HG03139 (cell line): ENCODE measurements at regions not wholly inside any gene's neighbourhood (a gene's known extent, or its start where the extent isn't known, plus 50 kb on each side); places are given as distances from the start of the nearest gene placed in this dataset.
"Not testable (repeated sequence)": the region's sequence is repeated elsewhere in the genome, so short reads cannot be mapped to it uniquely, and the experiment has no call there.

Source experiments
- ATAC-seq: cut with Tn5 transposase; IDR thresholded peaks from one replicate; pipeline ENCODE4 v1.9.1; 2021; ENCODE audit not compliant: unreplicated experiment

- ATAC-seq = not testable (repeated sequence)
Measured at GRCh38 chr11:116028506-116028905, 524.3 kb upstream of the CADM1 start.

DNA sequence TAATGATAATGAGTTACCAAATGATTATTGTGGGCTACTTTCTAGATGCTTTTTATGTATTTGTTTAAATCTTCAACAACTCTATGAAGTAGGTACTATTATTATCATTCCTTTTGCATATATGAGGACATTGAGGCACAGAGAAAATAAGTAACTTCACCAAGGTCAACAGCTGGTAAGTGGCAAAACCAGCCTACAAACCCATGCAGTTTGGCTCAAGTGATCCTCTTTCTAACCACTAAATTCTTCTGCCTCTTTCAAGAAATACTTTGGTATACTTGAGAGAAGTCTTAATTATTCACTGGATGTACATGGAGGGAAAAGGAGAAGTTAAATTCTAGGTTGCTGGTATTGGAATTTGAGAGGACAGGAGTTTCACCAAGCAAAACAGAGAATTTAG is 495.2 kb upstream of the CADM1 start:
- ATAC-seq = no peak

- ATAC-seq = no peak
Measured at GRCh38 chr11:115996808-115997188, 492.6 kb upstream of the CADM1 start.

DNA sequence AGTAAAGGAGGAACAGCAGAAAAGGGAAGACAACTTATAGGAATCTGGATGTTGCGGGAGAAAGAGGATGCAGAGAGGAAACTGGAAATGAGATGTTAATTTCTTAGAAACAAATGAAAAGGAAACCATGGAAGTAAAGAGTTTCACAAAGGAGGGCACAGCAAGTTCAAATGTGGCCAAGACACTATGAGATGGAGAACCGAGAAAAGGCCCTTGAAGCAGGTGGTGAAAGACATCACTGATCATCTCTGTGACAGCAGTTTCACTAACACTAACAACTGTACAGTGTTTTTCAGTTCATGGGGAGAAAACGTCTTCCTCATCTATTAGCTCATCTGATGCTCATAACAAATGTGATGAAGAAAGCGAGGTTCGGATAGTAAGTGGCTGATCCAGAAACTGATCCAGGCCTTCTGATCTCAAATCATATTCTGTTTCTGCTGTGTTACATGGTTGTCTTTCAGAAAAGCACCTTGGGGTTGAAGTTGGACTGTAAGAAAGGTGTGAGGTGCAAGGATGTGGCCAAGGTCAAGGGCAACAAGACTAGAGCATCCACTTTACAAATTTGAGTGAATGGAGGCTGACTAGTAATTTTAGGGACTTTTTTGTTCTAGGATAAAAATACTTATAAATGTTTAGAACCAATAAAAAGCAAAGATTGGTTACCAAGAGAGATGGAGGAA is 492.1 kb upstream of the CADM1 start:
- ATAC-seq = peak; percentile 98

GRCh38 chr11:115993590-115993989 is 489.4 kb upstream of the CADM1 start:
- no peak for ATAC-seq

- ATAC-seq = no peak
Measured at GRCh38 chr11:115990004-115990447, 485.8 kb upstream of the CADM1 start.

GRCh38 chr11:115985896-115986295 is 481.7 kb upstream of the CADM1 start:
- no peak for ATAC-seq

DNA sequence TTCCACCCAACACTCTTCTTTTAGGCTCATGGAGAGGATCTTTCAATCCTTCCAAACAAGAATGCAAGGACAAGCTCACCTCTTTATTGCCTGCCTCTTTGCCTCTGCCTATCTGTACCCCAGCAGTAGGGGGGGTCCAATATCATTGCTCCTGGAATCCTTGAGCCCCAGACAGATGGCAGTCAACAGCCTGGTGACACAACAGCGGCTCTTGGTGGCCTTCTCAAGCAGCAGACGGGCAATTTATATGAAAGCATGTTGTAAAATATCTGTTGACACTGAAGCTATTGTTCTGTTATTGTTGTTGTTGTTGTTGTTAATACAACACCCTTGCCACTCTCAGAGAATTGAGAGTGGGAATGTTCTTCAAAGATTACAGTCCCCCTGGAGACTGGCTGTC is 480.0 kb upstream of the CADM1 start:
- no peak for ATAC-seq

DNA sequence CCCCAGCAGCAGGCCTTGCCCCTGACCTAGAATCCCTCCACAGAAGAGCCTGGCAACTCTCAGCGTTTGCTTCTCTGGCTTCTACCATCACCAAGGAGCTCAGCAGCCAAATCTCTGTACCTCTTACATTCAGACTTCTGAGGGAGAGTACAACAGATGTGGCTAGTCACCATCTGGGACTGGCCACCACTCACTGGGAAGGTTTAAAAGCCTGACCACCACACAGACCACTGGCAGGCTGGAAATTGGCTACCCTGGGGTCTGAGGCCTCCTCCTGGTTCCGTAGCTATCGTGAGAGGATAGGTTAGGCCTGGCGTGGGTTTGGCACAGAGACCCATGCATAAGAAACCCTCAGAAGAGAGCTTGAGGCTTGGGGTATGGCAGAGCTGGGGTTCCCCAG is 478.5 kb upstream of the CADM1 start:
- ATAC-seq = no peak

- ATAC-seq = no peak
Measured at GRCh38 chr11:115981814-115982471, 477.7 kb upstream of the CADM1 start.

GRCh38 chr11:115981104-115981481 is 476.9 kb upstream of the CADM1 start:
- ATAC-seq = no peak

DNA sequence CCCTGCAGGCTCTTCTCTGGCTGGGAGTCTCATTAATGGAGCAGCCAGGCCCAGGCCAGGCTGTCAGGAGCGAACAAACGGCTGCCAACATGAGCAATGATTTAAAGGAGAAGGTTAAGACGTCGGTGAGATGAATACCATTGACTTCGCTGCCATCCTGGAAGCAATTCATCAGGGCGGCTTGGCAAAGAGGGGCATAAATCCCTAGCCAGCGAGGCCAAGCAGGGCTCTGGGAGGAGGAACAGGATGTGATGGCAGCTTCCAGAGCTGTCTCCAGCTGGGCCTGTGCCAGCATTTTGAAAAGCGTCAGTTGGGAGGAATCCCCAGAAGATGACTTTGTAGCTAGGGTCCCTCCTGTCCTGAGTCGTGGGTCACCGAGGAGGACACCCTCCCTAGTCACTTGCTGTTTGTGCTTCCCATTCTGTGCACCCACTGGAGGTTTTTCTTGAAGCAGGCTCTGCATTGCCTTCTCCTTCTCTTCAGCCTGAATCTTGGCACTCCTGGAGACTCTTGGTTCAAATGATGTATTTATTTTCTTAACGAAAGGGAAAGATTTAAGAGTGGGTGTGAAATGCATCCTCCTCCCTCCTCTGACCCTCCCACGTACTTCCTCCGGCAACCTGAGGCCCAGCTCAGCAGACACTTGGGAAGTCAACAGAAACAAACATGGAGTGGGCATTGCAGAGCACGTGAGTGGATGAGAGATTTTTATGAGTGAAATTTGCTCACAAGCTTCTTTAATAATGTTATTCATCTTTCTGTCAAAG is 476.3 kb upstream of the CADM1 start:
- no peak for ATAC-seq

DNA sequence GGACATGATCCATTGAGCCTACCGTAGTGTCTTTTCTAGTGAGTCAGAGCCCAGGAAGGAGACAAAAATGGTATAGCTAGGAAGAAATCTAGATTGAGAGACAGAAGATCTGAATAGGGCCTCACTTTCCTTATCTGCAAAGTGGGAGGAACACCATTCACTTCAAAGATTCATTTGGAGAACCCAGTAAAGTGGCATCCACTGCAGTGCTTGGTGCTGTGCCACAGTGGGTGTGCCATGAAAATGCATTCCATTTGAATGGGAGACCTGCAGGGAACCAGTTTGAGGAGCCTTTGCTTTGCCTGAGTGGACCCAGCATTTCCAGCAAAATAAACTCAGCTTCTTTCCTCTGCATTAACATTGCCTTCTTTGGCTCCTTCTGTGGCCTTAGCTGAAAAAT is 470.5 kb upstream of the CADM1 start:
- no peak for ATAC-seq

DNA sequence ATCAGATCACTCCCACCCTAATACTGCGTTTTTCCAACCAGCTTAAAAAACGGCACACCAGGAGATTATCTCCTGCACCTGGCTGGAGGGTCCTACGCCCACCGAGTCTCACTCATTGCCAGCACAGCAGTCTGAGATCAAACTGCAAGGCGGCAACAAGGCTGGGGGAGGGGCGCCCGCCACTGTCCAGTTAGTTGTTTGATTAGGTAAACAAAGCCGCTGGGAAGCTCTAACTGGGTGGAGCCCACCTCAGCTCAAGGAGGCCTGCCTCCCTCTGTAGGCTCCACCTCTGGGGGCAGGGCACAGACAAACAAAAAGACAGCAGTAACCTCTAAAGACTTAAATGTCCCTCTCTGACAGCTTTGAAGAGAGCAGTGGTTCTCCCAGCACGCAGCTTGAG is 463.0 kb upstream of the CADM1 start:
- not testable (repeated sequence) for ATAC-seq

DNA sequence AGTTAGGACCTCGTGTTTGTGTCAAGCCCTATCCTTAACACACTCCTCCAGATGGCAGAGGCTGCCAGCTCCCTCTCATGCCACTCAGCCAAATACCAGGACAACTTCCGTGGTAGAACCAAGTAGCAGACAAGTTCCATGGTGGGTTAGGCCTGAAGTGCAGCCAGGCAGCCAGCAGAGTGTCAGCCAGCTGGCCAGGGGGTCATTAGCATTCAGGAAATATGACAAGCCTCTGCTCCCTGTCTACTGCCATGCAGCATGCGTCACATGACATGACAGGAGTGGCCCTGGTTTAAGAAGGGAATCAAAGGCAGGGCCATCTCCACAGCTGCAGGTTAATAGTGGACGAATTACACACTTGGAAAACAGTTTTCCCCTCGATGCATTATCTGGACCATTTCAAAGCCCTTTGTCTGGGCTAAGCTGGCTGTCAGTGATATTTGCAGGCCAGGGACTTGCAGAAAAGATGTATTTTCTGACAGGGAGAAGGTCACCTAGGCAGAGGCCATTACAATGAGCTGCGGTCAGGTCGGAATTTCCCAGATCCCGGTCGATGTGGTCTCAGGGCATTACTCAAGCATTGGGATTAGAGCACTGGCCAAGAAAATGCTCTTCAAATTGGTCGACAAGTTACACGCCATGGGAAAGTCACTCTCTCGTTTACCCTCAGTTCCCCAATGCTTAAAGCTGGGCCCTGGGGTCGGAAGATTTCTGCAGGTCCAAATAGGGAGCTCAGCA is 461.7 kb upstream of the CADM1 start:
- ATAC-seq = no peak

DNA sequence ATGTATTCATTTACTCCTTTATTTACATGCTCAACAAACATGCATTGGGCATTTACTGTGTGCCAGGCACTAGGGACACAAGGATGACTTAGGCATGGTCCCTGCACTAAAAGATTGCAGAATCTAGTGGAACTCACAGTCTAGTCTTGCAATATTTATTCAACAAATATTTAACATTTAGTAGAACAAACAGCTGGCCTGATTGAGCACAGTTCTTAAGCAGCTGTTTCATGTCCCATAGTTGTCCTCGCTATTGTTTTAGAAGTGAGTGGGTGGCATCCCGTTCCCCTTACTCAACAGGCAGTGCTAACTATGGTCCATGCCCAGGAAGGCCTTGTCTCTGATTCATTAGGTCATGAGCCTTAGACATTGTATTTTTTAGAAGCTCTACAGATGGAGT is 459.9 kb upstream of the CADM1 start:
- ATAC-seq = no peak

- ATAC-seq = no peak
Measured at GRCh38 chr11:115963156-115963555, 458.9 kb upstream of the CADM1 start.

- ATAC-seq = no peak
Measured at GRCh38 chr11:115961159-115962003, 457.2 kb upstream of the CADM1 start.

- no peak for ATAC-seq
Measured at GRCh38 chr11:115959081-115959486, 454.9 kb upstream of the CADM1 start.
